ENCODE measurements at regions not wholly inside any gene's neighbourhood (a gene's known extent, or its start where the extent isn't known, plus 50 kb on each side); places are given as distances from the start of the nearest gene placed in this dataset.

- ATAC-seq (ENCODE audit: low read depth) (no peak), DNase-seq (no peak)
- Histone ChIP-seq H3K36me3 (replicated peaks in 1 of 2; ENCODE audit: control extremely low read depth in 1 of 2, control insufficient read depth in 1 of 2, extremely low read depth in 1 of 2, insufficient read depth in 2 of 2, low read length in 1 of 2) (peaks cover 0 to 1% of the 10 kb centered on the region in 2 experiments), H3K4me2 (replicated peaks; ENCODE audit: low read depth, low read length, poor library complexity, severe bottlenecking) (no peak overlapping the region), H3K9me3 (ENCODE audit: control extremely low read depth in 1 of 3, control insufficient read depth in 2 of 3, insufficient read depth in 1 of 3, low read length in 2 of 3) (peaks cover 0 to 2% (median 0%) of the 10 kb centered on the region in 3 donors), H3K79me2 (ENCODE audit: control insufficient read depth, insufficient read depth, low read length) (no peaks in the 10 kb centered on the region), H3K9ac (ENCODE audit: low read length) (no peak overlapping the region), H3K4me1 (ENCODE audit: control insufficient read depth in 2 of 2, insufficient read depth in 2 of 2, low read length in 2 of 2) (no peaks in the 10 kb centered on the region), H3K4me3 (ENCODE audit: control extremely low read depth in 1 of 5, extremely low read depth in 1 of 5, insufficient read depth in 1 of 5, low read depth in 2 of 5, low read length in 4 of 5) (no peak overlapping the region), H4K20me1 (ENCODE audit: control insufficient read depth, insufficient read depth, low read length, poor library complexity, severe bottlenecking) (no peaks in the 10 kb centered on the region), H2AFZ (ENCODE audit: insufficient read depth, low read depth, low read length, poor library complexity, severe bottlenecking) (no peak overlapping the region), H3K27ac (ENCODE audit: low read length in 2 of 2) (no peak overlapping the region), H3K27me3 (replicated peaks in 1 of 4; ENCODE audit: control extremely low read depth in 1 of 4, control insufficient read depth in 3 of 4, insufficient read depth in 4 of 4, low read length in 3 of 4) (no peaks in the 10 kb centered on the region)
- Mint-ChIP-seq H3K9me3 (ENCODE audit: insufficient read depth) (no peaks in the 10 kb centered on the region), H3K4me1 (no peaks in the 10 kb centered on the region), H3K4me3 (no peak overlapping the region), H3K27me3 (no peaks in the 10 kb centered on the region), H3K27ac (no peak overlapping the region)
- intact Hi-C loops (cut with micrococcal nuclease), result no loop called here
- no CpG with 5 or more reads among the region's 1 CpG for WGBS (ENCODE audit: insufficient coverage)
- ChIA-PET POLR2A (no interaction called here), CTCF (no interaction called here)
- TF ChIP-seq, protein P1, sequence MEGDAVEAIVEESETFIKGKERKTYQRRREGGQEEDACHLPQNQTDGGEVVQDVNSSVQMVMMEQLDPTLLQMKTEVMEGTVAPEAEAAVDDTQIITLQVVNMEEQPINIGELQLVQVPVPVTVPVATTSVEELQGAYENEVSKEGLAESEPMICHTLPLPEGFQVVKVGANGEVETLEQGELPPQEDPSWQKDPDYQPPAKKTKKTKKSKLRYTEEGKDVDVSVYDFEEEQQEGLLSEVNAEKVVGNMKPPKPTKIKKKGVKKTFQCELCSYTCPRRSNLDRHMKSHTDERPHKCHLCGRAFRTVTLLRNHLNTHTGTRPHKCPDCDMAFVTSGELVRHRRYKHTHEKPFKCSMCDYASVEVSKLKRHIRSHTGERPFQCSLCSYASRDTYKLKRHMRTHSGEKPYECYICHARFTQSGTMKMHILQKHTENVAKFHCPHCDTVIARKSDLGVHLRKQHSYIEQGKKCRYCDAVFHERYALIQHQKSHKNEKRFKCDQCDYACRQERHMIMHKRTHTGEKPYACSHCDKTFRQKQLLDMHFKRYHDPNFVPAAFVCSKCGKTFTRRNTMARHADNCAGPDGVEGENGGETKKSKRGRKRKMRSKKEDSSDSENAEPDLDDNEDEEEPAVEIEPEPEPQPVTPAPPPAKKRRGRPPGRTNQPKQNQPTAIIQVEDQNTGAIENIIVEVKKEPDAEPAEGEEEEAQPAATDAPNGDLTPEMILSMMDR (IDR thresholded peaks at IDR 0.05), result no peak
- TF ChIP-seq EZH2 (IDR thresholded peaks at IDR 0.05; ENCODE audit: borderline replicate concordance, insufficient read depth, low read depth, low read length, poor library complexity, severe bottlenecking), result no peak
Observed at GRCh38 chr6:22126910-22127309, 169.9 kb downstream of the PRL start.

GRCh38 chr6:22129751-22130150 is 167.1 kb downstream of the PRL start:
- WGBS (ENCODE audit: insufficient coverage), result no CpG with 5 or more reads among the region's 3 CpGs

More at GRCh38 chr6:22129751-22130150, 167.1 kb downstream of the PRL start:
- intact Hi-C loops (cut with micrococcal nuclease), result no loop called here
- Histone ChIP-seq H3K36me3 (replicated peaks in 1 of 2; ENCODE audit: control extremely low read depth in 1 of 2, control insufficient read depth in 1 of 2, extremely low read depth in 1 of 2, insufficient read depth in 2 of 2, low read length in 1 of 2) (peaks cover 0 to 1% of the 10 kb centered on the region in 2 experiments), H3K9me3 (ENCODE audit: control extremely low read depth in 1 of 3, control insufficient read depth in 2 of 3, insufficient read depth in 1 of 3, low read length in 2 of 3) (peaks cover 0 to 2% (median 2%) of the 10 kb centered on the region in 3 donors), H3K4me2 (replicated peaks; ENCODE audit: low read depth, low read length, poor library complexity, severe bottlenecking) (no peak overlapping the region), H3K27ac (ENCODE audit: low read length in 2 of 2) (no peak overlapping the region), H3K79me2 (ENCODE audit: control insufficient read depth, insufficient read depth, low read length) (no peaks in the 10 kb centered on the region), H2AFZ (ENCODE audit: insufficient read depth, low read depth, low read length, poor library complexity, severe bottlenecking) (no peak overlapping the region), H3K9ac (ENCODE audit: low read length) (no peak overlapping the region), H3K4me1 (ENCODE audit: control insufficient read depth in 2 of 2, insufficient read depth in 2 of 2, low read length in 2 of 2) (no peaks in the 10 kb centered on the region), H4K20me1 (ENCODE audit: control insufficient read depth, insufficient read depth, low read length, poor library complexity, severe bottlenecking) (no peaks in the 10 kb centered on the region), H3K4me3 (ENCODE audit: control extremely low read depth in 1 of 5, extremely low read depth in 1 of 5, insufficient read depth in 1 of 5, low read depth in 2 of 5, low read length in 4 of 5) (no peak overlapping the region), H3K27me3 (replicated peaks in 1 of 4; ENCODE audit: control extremely low read depth in 1 of 4, control insufficient read depth in 3 of 4, insufficient read depth in 4 of 4, low read length in 3 of 4) (no peaks in the 10 kb centered on the region)
- Mint-ChIP-seq H3K27me3 (no peaks in the 10 kb centered on the region), H3K9me3 (ENCODE audit: insufficient read depth) (no peaks in the 10 kb centered on the region), H3K27ac (no peak overlapping the region), H3K4me3 (no peak overlapping the region), H3K4me1 (no peaks in the 10 kb centered on the region)
- ATAC-seq (ENCODE audit: low read depth) (no peak), DNase-seq (no peak)
- POLR2A ChIA-PET, result no interaction called here
- CTCF ChIA-PET, result no interaction called here
- TF ChIP-seq, protein P1 (IDR thresholded peaks at IDR 0.05), result no peak
- no peak for TF ChIP-seq EZH2 (IDR thresholded peaks at IDR 0.05; ENCODE audit: borderline replicate concordance, insufficient read depth, low read depth, low read length, poor library complexity, severe bottlenecking)

Data from B cell (primary cell).